ENCODE measurements at regions not wholly inside any gene's neighbourhood (a gene's known extent, or its start where the extent isn't known, plus 50 kb on each side); places are given as distances from the start of the nearest gene placed in this dataset.

GRCh38 chr6:37748118-37748517 is 50.4 kb upstream of the MDGA1 start:
- no peak for TF ChIP-seq ZBTB21 (tag by site-specific recombination; IDR thresholded peaks at IDR 0.05)
- TF ChIP-seq ZNF19 (tag by site-specific recombination; IDR thresholded peaks at IDR 0.05; ENCODE audit: low read depth), result no peak
- TF ChIP-seq SP2 (tag by site-specific recombination; IDR thresholded peaks at IDR 0.05), result no peak
- no peak for TF ChIP-seq ZNF514 (tag by site-specific recombination; IDR thresholded peaks at IDR 0.05)
- TF ChIP-seq HOXD13 (CRISPR knock-in tag; IDR thresholded peaks at IDR 0.05; ENCODE audit: borderline replicate concordance), result no peak
- TF ChIP-seq ZNF394 (tag by site-specific recombination; IDR thresholded peaks at IDR 0.05; ENCODE audit: borderline replicate concordance), result no peak
- no peak for TF ChIP-seq OSR2 (tag by site-specific recombination; IDR thresholded peaks at IDR 0.05)
- no peak for TF ChIP-seq YY2 (tag by site-specific recombination; IDR thresholded peaks at IDR 0.05)
- no peak for TF ChIP-seq ZNF548 (tag by site-specific recombination; IDR thresholded peaks at IDR 0.05)
- no peak for TF ChIP-seq ZNF24 (tag by site-specific recombination; IDR thresholded peaks at IDR 0.05)
- no peak for TF ChIP-seq ZNF266 (tag by site-specific recombination; IDR thresholded peaks at IDR 0.05; ENCODE audit: low read depth)
- no peak for TF ChIP-seq ZBTB44 (tag by site-specific recombination; IDR thresholded peaks at IDR 0.05)
- no peak for TF ChIP-seq ZNF416 (tag by site-specific recombination; IDR thresholded peaks at IDR 0.05)
- ChIA-PET CTCF (no interaction called here), POLR2A (no interaction called here)
- H3K27ac ChIP-seq (ENCODE audit: extremely low read depth, low read depth, low read length), result no peak overlapping the region
- H3K36me3 ChIP-seq (ENCODE audit: control insufficient read depth in 2 of 2, insufficient read depth in 1 of 2, low read length in 2 of 2), result no peaks in the 10 kb centered on the region
- no peak overlapping the region for H3K4me3 ChIP-seq (ENCODE audit: low read depth, low read length)
- H3K9me3 ChIP-seq (ENCODE audit: control insufficient read depth, insufficient read depth, low read depth, low read length), result no peaks in the 10 kb centered on the region
- H3K4me1 ChIP-seq (ENCODE audit: control insufficient read depth, insufficient read depth, low read length), result no peaks in the 10 kb centered on the region
